ENCODE measurements at regions not wholly inside any gene's neighbourhood (a gene's known extent, or its start where the extent isn't known, plus 50 kb on each side); places are given as distances from the start of the nearest gene placed in this dataset.

DNA sequence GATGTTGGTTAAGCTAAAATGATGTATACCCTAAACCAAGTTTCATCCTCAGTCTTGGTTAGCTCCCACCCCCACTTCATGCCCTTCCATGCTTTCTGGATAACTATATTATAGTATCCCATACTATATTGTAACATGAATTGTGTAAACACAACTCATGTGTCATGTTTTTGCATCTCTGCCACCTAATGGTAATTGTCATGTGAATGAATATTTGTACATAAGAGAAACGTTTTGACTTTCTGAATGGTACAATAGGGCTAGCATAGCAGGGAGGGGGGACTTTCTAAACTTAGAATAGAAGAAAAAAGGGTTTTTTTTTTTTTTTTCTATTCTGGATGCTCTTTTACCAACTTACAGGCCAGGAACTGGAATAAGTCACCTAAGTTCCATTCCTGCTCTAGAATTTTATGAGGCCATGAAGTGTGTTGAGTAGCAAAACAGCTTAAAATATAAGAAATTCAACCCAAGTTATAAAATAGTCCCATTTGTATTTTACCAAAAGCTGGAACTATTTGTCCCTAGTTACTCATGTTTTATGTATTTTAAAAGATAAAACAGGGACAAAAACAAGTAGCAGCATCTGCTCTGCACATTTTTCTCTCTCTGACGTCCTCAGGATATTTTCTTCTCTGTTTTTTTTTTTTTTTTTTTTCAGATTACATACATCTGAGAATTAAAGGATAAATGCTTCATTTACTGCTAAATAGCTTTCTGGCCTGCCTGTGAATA lies 77.4 kb downstream of the HLX start:
- TF ChIP-seq ARNT (IDR thresholded peaks at IDR 0.05): no peak
- no peak for TF ChIP-seq FOXM1 (IDR thresholded peaks at IDR 0.05; ENCODE audit: borderline replicate concordance)
- no peak for TF ChIP-seq L3MBTL2 (conservative IDR thresholded peaks at IDR 0.05)
- no peak for TF ChIP-seq CTBP1 (IDR thresholded peaks at IDR 0.05; ENCODE audit: borderline replicate concordance)
- no peak for TF ChIP-seq NFRKB (IDR thresholded peaks at IDR 0.05)
- TF ChIP-seq HDGF (IDR thresholded peaks at IDR 0.05; ENCODE audit: borderline replicate concordance): no peak
- POLR2A ChIA-PET: no interaction called here
- CTCF ChIA-PET: no interaction called here
- DNase-seq (ENCODE audit: extremely low spot score): no peak

DNA sequence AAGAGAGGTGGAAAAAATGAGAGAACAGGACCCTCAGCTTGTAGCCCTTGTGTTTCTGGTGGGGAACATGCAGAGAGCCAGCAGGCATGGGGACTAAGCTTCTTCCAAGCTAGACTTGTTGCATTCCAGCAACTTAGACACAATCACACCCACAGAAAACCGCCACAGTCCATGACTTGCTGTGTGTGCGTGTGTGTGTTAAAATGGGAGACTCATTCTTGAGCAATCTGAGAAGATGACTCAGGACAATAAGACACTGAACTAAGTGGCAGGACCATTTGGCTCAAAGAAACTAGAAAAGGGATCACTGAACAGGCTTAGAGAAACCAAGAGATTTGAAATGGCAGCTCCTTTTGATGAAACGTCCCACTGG lies 78.0 kb downstream of the HLX start:
- no peak for TF ChIP-seq FOXK2 (IDR thresholded peaks at IDR 0.05)
- no peak for TF ChIP-seq ARNT (IDR thresholded peaks at IDR 0.05)
- no peak for TF ChIP-seq ZNF384 (IDR thresholded peaks at IDR 0.05)
- TF ChIP-seq FOXA1 (IDR thresholded peaks at IDR 0.05): no peak
- no peak for TF ChIP-seq HDGF (IDR thresholded peaks at IDR 0.05; ENCODE audit: borderline replicate concordance)
- TF ChIP-seq BHLHE40 (IDR thresholded peaks at IDR 0.05; ENCODE audit: borderline replicate concordance): no peak
- no peak for TF ChIP-seq ELF4 (IDR thresholded peaks at IDR 0.05)
- ChIA-PET POLR2A (no interaction called here), CTCF (no interaction called here)
- DNase-seq (ENCODE audit: extremely low spot score): no peak

DNA sequence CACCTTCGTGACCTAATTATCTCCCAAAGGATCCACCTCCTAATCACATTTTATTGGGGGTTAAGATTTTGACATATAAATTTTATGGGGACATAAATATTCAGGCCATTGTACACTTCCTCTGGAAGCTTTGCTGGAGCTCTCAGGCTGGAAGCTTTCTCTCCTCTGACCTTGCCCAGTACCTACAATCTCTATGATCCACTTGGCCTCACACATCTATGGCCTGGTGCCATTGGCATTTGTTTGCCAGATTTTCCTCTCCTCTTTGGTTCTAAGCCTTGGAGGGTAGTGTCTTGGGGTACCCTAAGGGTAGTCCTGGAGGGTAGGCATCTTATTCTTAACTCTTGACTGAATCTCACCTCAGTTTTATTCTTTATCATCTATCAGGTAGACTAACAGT lies 79.0 kb downstream of the HLX start:
- DNase-seq (ENCODE audit: extremely low spot score): no peak
- TF ChIP-seq SUZ12 (IDR thresholded peaks at IDR 0.05) (no peak), TARDBP (IDR thresholded peaks at IDR 0.05) (no peak), ARNT (IDR thresholded peaks at IDR 0.05) (no peak), ELF4 (IDR thresholded peaks at IDR 0.05) (no peak), CTBP1 (IDR thresholded peaks at IDR 0.05; ENCODE audit: borderline replicate concordance) (no peak), HDGF (IDR thresholded peaks at IDR 0.05; ENCODE audit: borderline replicate concordance) (no peak), SP1 (IDR thresholded peaks at IDR 0.05) (no peak), LEF1 (IDR thresholded peaks at IDR 0.05; ENCODE audit: borderline replicate concordance) (no peak), FOXM1 (IDR thresholded peaks at IDR 0.05; ENCODE audit: borderline replicate concordance) (no peak), FOXA1 (IDR thresholded peaks at IDR 0.05) (no peak), L3MBTL2 (conservative IDR thresholded peaks at IDR 0.05) (no peak), NFRKB (IDR thresholded peaks at IDR 0.05) (no peak)
- ChIA-PET CTCF (no interaction called here), POLR2A (no interaction called here)

DNA sequence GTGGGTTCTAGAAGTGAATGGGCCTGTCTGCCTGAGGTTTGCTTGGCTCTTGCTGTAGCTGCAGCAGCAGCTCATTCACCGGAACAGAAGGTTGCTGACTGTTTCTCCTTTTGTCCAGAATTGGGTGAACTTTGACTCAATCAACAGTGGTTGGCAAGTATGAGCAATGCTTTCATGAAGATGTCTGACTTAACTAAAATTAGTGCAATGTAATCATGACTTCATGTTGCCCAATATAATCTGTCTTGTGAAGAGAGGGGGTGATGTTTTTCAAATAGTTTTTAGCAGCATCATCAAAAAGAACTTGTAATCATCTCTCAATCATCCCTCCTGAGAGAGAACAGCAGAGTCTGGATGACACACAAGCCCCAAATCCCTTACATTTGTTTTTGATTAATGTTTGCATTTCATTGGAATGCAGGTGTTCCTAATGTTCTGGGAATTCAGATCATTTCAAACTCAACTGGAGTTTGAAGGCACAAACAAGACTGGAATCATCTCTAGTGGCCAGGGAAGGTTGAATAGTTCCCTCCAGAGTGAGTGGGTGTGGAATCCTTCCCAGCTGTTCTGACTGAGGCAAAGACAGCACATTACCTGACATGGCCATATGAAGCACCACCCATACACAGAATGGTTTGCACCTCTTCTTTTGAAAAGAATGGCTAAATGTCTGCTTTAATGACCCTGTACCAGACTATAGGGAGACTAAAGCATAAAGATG lies 82.9 kb downstream of the HLX start:
- ChIA-PET CTCF (no interaction called here), POLR2A (no interaction called here)
- TF ChIP-seq NFRKB (IDR thresholded peaks at IDR 0.05): no peak
- TF ChIP-seq LEF1 (IDR thresholded peaks at IDR 0.05; ENCODE audit: borderline replicate concordance): no peak
- DNase-seq (ENCODE audit: extremely low spot score): no peak

DNA sequence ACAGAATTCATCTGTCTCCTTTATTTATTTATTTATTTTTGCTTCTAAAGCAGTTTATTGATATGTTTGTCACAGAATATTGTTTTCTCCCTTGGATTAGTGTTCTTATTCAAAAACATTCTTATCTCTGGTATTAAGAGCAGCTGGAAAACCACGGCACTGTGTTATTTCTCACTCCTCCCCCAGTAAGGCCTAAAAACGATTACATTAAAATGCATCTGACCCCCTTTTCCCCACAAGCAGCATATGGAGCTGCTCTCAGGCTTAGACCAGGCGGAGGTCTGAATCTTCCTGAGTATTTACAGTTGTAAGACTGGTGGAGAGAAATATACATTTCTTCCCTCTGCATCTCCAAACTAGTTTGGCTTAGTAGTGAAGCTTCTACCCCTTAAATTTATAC lies 86.8 kb downstream of the HLX start:
- no peak for TF ChIP-seq FOXA1 (IDR thresholded peaks at IDR 0.05)
- TF ChIP-seq SP1 (IDR thresholded peaks at IDR 0.05): no peak
- no peak for TF ChIP-seq ELF4 (IDR thresholded peaks at IDR 0.05)

DNA sequence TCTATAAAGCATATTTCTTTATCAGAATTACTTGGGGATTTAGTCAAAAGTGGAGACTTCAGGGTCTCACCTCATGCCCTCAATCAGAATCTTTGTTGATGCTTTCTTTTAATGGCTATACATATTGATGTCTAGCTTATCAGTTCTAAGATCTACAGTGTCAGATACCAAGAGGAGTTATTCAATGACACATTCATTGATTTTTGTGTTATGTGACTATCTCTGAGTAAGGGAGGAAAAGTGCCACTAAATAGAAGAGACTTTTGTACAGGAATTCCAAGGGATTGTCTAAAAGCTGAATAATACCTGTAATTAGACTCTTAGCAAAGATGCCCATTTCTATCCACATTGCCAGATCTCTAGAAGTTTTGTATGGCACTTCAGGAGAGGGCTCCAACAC lies 87.2 kb downstream of the HLX start:
- no peak for DNase-seq (ENCODE audit: extremely low spot score)
- POLR2A ChIA-PET: no interaction called here
- CTCF ChIA-PET: interaction anchor here (1.8 kb wide), 1 partner anchor 10 kb away, joined by 5 read pairs; no protein-coding TSS in a partner anchor
- TF ChIP-seq ARNT (IDR thresholded peaks at IDR 0.05): no peak
- TF ChIP-seq ZNF384 (IDR thresholded peaks at IDR 0.05): no peak
- TF ChIP-seq L3MBTL2 (conservative IDR thresholded peaks at IDR 0.05): no peak
- TF ChIP-seq SUZ12 (IDR thresholded peaks at IDR 0.05): no peak
- no peak for TF ChIP-seq HDGF (IDR thresholded peaks at IDR 0.05; ENCODE audit: borderline replicate concordance)
- TF ChIP-seq BHLHE40 (IDR thresholded peaks at IDR 0.05; ENCODE audit: borderline replicate concordance): no peak
- no peak for TF ChIP-seq FOXK2 (IDR thresholded peaks at IDR 0.05)
- TF ChIP-seq LEF1 (IDR thresholded peaks at IDR 0.05; ENCODE audit: borderline replicate concordance): no peak
- no peak for TF ChIP-seq ELF4 (IDR thresholded peaks at IDR 0.05)
- TF ChIP-seq, protein P1, sequence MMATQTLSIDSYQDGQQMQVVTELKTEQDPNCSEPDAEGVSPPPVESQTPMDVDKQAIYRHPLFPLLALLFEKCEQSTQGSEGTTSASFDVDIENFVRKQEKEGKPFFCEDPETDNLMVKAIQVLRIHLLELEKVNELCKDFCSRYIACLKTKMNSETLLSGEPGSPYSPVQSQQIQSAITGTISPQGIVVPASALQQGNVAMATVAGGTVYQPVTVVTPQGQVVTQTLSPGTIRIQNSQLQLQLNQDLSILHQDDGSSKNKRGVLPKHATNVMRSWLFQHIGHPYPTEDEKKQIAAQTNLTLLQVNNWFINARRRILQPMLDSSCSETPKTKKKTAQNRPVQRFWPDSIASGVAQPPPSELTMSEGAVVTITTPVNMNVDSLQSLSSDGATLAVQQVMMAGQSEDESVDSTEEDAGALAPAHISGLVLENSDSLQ (IDR thresholded peaks at IDR 0.05): no peak
- no peak for TF ChIP-seq CTBP1 (IDR thresholded peaks at IDR 0.05; ENCODE audit: borderline replicate concordance)
- no peak for TF ChIP-seq SP1 (IDR thresholded peaks at IDR 0.05)
- TF ChIP-seq FOXM1 (IDR thresholded peaks at IDR 0.05; ENCODE audit: borderline replicate concordance): no peak
- TF ChIP-seq NFRKB (IDR thresholded peaks at IDR 0.05): no peak
- no peak for TF ChIP-seq TARDBP (IDR thresholded peaks at IDR 0.05)
- TF ChIP-seq FOXA1 (IDR thresholded peaks at IDR 0.05): no peak

More for the DNA sequence above, 86.8 kb downstream of the HLX start:
- no peak for DNase-seq (ENCODE audit: extremely low spot score)
- ChIA-PET CTCF (interaction anchor here (1.8 kb wide), 1 partner anchor 11 kb away, joined by 5 read pairs; no protein-coding TSS in a partner anchor), POLR2A (no interaction called here)

DNA sequence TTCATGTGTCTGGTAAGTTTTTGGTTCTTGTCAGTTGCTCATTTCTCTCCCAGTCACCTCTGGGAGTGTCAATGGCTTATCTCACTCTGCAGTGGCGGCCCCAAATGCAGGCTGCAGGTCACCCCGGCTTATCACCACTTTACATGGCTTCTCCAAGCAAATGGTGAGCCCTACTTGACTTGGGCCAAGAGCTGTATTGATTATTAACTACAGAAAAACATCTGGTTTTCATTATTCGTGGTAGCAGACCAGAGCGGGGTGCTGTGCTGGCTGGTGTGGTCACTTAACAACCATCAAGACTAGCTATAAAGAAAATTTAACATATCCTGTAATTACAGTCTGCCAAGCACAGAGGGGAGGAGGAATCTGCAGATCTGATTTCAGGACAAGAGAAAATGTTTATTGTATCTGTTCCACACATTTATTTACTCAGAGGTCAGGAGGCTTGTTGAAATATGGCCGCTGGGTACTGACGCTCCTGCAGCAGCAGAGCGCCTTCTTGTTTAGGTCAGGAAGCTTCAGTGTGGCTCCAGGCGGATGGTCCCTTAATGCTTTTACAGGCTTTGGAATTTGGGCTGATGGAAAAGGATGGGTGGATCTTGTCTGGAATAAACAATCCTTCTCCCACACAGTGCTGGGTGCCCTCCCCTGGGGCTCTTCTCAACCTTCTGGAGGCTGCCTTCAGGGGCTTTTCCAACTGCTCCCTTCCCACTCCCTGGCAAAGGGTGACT lies 87.8 kb downstream of the HLX start:
- DNase-seq (ENCODE audit: extremely low spot score): no peak
- CTCF ChIA-PET: interaction anchor here (1.8 kb wide), 1 partner anchor 10 kb away, joined by 5 read pairs; no protein-coding TSS in a partner anchor
- TF ChIP-seq BHLHE40 (IDR thresholded peaks at IDR 0.05; ENCODE audit: borderline replicate concordance) (no peak), HDGF (IDR thresholded peaks at IDR 0.05; ENCODE audit: borderline replicate concordance) (no peak), FOXM1 (IDR thresholded peaks at IDR 0.05; ENCODE audit: borderline replicate concordance) (no peak), NFRKB (IDR thresholded peaks at IDR 0.05) (no peak), TARDBP (IDR thresholded peaks at IDR 0.05) (no peak), ELF4 (IDR thresholded peaks at IDR 0.05) (no peak), SUZ12 (IDR thresholded peaks at IDR 0.05) (no peak), ARNT (IDR thresholded peaks at IDR 0.05) (no peak), L3MBTL2 (conservative IDR thresholded peaks at IDR 0.05) (no peak), CTBP1 (IDR thresholded peaks at IDR 0.05; ENCODE audit: borderline replicate concordance) (no peak), SP1 (IDR thresholded peaks at IDR 0.05) (no peak), LEF1 (IDR thresholded peaks at IDR 0.05; ENCODE audit: borderline replicate concordance) (no peak), FOXK2 (IDR thresholded peaks at IDR 0.05) (no peak)
- TF ChIP-seq, protein P1 (IDR thresholded peaks at IDR 0.05): no peak
- POLR2A ChIA-PET: no interaction called here

Measured in HEK293T (cell line).